ENCODE measurements at regions not wholly inside any gene's neighbourhood (a gene's known extent, or its start where the extent isn't known, plus 50 kb on each side); places are given as distances from the start of the nearest gene placed in this dataset.

DNA sequence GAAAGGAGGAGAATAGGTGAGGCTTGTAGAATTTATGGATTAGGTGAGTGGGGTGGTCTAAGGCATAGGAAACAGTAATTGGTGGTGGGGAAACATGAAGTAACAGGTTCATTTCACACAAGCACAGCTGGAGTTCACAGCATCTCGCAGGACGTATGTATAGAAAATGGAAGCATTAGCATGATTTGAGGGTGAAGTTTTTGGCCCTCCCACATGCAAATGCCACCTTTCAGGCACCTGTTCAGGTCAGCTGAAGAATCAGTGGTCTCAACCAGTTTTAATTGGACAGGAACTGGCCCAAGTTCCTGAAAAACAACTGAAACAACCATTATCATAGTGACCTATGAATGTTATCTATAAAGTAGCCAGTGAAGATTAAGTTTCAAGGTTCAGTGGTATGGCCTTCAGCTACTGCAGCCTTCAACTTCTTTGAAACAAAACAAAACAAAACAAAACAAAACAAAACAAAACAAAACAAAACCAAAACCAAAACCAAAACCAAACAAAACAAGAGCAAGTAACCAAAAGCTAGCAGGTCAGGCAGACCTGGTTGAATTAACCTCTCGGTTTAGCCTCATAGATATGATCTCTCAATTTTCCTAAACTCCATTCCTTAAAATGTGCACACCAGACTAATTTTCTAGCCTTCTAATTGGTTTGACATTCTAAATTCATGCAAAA, 102.1 kb upstream of the SPHKAP start:
- DNase-seq (ENCODE audit: low spot score): no peak
- no peaks in the 10 kb centered on the region for H4K20me1 ChIP-seq (ENCODE audit: insufficient read depth, poor library complexity, severe bottlenecking)
- H3K36me3 ChIP-seq (replicated peaks; ENCODE audit: insufficient read depth, low read depth): no peaks in the 10 kb centered on the region
- H3K27me3 ChIP-seq: no peaks in the 10 kb centered on the region
- H3K27ac ChIP-seq: no peak overlapping the region
- 88% methylated on average over 3 of the region's 3 CpGs for WGBS (ENCODE audit: low lambda C conversion rate, missing lambda C conversion rate)
- no peaks in the 10 kb centered on the region for H3K9me2 ChIP-seq (replicated peaks; ENCODE audit: insufficient read depth)
- no peak overlapping the region for H2AFZ ChIP-seq
- H3K4me1 ChIP-seq (ENCODE audit: insufficient read depth): no peaks in the 10 kb centered on the region
- no peaks in the 10 kb centered on the region for H3K79me2 ChIP-seq
- H3K4me2 ChIP-seq: no peak overlapping the region
- H3K9me3 ChIP-seq (ENCODE audit: low read depth): no peaks in the 10 kb centered on the region
- TF ChIP-seq, protein P1, sequence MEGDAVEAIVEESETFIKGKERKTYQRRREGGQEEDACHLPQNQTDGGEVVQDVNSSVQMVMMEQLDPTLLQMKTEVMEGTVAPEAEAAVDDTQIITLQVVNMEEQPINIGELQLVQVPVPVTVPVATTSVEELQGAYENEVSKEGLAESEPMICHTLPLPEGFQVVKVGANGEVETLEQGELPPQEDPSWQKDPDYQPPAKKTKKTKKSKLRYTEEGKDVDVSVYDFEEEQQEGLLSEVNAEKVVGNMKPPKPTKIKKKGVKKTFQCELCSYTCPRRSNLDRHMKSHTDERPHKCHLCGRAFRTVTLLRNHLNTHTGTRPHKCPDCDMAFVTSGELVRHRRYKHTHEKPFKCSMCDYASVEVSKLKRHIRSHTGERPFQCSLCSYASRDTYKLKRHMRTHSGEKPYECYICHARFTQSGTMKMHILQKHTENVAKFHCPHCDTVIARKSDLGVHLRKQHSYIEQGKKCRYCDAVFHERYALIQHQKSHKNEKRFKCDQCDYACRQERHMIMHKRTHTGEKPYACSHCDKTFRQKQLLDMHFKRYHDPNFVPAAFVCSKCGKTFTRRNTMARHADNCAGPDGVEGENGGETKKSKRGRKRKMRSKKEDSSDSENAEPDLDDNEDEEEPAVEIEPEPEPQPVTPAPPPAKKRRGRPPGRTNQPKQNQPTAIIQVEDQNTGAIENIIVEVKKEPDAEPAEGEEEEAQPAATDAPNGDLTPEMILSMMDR (IDR thresholded peaks at IDR 0.05; ENCODE audit: poor library complexity): no peak
- TF ChIP-seq EZH2phosphoT487 (IDR thresholded peaks at IDR 0.05; ENCODE audit: low read depth, severe bottlenecking, unreplicated experiment): no peak
- TF ChIP-seq EZH2 (IDR thresholded peaks at IDR 0.05; ENCODE audit: borderline replicate concordance): no peak
- no peak overlapping the region for H3K4me3 ChIP-seq

DNA sequence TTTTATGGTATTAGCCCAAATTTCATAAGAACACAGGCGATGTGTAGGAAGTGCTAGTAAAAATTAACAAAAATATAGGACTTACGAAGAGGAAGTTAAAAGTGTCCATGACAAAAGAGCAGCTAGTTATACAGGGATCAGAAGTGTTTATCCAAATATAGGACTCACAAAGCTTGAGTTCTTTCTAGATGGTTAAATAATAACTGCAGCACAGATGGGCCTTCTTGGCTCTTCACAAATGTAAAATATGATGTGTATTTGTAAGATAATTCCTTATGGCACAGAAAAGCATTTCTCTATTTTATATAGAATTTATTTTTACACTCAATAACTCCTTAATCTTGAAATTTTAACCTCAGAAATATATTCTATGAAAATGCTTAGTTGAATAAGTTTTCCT, 100.9 kb upstream of the SPHKAP start:
- Histone ChIP-seq H3K36me3 (replicated peaks; ENCODE audit: insufficient read depth, low read depth) (no peaks in the 10 kb centered on the region), H3K27me3 (no peaks in the 10 kb centered on the region), H3K27ac (no peak overlapping the region), H3K4me2 (no peak overlapping the region), H3K4me1 (ENCODE audit: insufficient read depth) (no peaks in the 10 kb centered on the region), H3K9me3 (ENCODE audit: low read depth) (no peaks in the 10 kb centered on the region), H2AFZ (no peak overlapping the region), H4K20me1 (ENCODE audit: insufficient read depth, poor library complexity, severe bottlenecking) (no peaks in the 10 kb centered on the region), H3K9me2 (replicated peaks; ENCODE audit: insufficient read depth) (no peaks in the 10 kb centered on the region), H3K79me2 (no peaks in the 10 kb centered on the region), H3K4me3 (no peak overlapping the region)
- TF ChIP-seq EZH2 (IDR thresholded peaks at IDR 0.05; ENCODE audit: borderline replicate concordance) (no peak), EZH2phosphoT487 (IDR thresholded peaks at IDR 0.05; ENCODE audit: low read depth, severe bottlenecking, unreplicated experiment) (no peak)
- TF ChIP-seq, protein P1 (IDR thresholded peaks at IDR 0.05; ENCODE audit: poor library complexity): no peak
- 73% methylated on average over 2 of the region's 2 CpGs for WGBS (ENCODE audit: low lambda C conversion rate, missing lambda C conversion rate)
- DNase-seq (ENCODE audit: low spot score): no peak

DNA sequence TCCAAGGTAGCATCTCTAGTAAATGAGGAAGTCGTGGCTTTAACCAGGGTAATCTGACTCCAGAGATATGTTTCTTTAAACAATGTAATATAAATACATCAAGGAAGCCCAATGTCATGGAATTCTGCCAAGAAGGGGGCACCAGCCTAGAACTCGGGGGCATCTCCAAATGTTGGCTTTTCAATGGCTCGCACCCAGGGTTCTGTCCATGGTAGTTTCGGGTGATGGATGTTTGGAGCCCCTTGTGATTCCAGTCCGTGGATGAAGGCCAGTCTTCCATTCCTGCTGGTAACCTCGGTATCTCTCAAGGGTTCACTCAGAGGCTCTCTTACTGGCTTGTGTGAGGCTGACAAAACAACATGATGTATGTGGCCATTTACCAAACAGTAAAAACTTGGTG, 91.7 kb upstream of the SPHKAP start:
- no peak overlapping the region for H3K27ac ChIP-seq
- H2AFZ ChIP-seq: no peak overlapping the region
- no peaks in the 10 kb centered on the region for H3K9me2 ChIP-seq (replicated peaks; ENCODE audit: insufficient read depth)
- no peaks in the 10 kb centered on the region for H3K4me1 ChIP-seq (ENCODE audit: insufficient read depth)
- no peak overlapping the region for H3K4me2 ChIP-seq
- no peaks in the 10 kb centered on the region for H3K27me3 ChIP-seq
- H3K79me2 ChIP-seq: no peaks in the 10 kb centered on the region
- no peaks in the 10 kb centered on the region for H4K20me1 ChIP-seq (ENCODE audit: insufficient read depth, poor library complexity, severe bottlenecking)
- DNase-seq (ENCODE audit: low spot score): no peak
- no peaks in the 10 kb centered on the region for H3K9me3 ChIP-seq (ENCODE audit: low read depth)
- TF ChIP-seq, protein P1 (IDR thresholded peaks at IDR 0.05; ENCODE audit: poor library complexity): no peak
- TF ChIP-seq EZH2phosphoT487 (IDR thresholded peaks at IDR 0.05; ENCODE audit: low read depth, severe bottlenecking, unreplicated experiment): no peak
- TF ChIP-seq EZH2 (IDR thresholded peaks at IDR 0.05; ENCODE audit: borderline replicate concordance): no peak
- H3K36me3 ChIP-seq (replicated peaks; ENCODE audit: insufficient read depth, low read depth): no peaks in the 10 kb centered on the region
- H3K4me3 ChIP-seq: no peak overlapping the region
- 82% methylated on average over 6 of the region's 6 CpGs for WGBS (ENCODE audit: low lambda C conversion rate, missing lambda C conversion rate)
